ENCODE measurements at regions not wholly inside any gene's neighbourhood (a gene's known extent, or its start where the extent isn't known, plus 50 kb on each side); places are given as distances from the start of the nearest gene placed in this dataset.

- TF ChIP-seq EZH2 (IDR thresholded peaks at IDR 0.05; ENCODE audit: insufficient read depth, poor library complexity, severe bottlenecking): no peak
- TF ChIP-seq EZH2phosphoT487 (IDR thresholded peaks at IDR 0.05; ENCODE audit: insufficient read depth, low read depth): no peak
Measured at GRCh38 chr22:49623176-49623575, 204.5 kb downstream of the BRD1 start.
